Retinal pigment epithelial cell (primary cell): ENCODE measurements at regions not wholly inside any gene's neighbourhood (a gene's known extent, or its start where the extent isn't known, plus 50 kb on each side); places are given as distances from the start of the nearest gene placed in this dataset.

ENCODE experiments used
- DNase-seq: peaks from one replicate; pipeline ENCODE4 v3.0.0-alpha.2; 2010; ENCODE audit warnings: low read depth
- H3K4me3 ChIP-seq: 2 replicates; pipeline ENCODE4 v1.5.1; 2011; ENCODE audit warnings: mild to moderate bottlenecking, low read length, control low read depth, moderate library complexity
- TF ChIP-seq, protein P1 (sequence below): conservative IDR thresholded peaks from 2 replicates; pipeline ENCODE4 v1.5.1; 2011; ENCODE audit warnings: low read depth, low read length, control low read depth, inconsistent platforms

DNA sequence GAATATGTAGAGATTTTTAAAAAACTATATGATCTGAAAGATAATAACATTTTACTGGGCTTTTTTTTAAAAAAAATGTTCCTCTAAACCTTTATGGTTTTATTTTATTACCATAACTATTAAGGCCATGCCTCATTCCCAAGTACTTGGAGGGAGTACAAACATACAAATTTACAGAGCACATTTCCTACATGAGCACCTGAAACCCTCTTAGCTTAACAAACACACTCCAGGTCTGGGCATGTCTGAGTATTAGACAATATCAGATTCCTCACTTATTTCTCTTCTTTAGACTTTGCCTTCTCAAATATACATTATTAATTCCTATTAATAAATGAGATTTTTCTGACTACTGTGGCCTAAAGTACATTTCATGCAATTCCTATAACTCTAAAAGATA is 319.2 kb downstream of the SLCO4C1 start:
- no peak for DNase-seq
- TF ChIP-seq, protein P1, sequence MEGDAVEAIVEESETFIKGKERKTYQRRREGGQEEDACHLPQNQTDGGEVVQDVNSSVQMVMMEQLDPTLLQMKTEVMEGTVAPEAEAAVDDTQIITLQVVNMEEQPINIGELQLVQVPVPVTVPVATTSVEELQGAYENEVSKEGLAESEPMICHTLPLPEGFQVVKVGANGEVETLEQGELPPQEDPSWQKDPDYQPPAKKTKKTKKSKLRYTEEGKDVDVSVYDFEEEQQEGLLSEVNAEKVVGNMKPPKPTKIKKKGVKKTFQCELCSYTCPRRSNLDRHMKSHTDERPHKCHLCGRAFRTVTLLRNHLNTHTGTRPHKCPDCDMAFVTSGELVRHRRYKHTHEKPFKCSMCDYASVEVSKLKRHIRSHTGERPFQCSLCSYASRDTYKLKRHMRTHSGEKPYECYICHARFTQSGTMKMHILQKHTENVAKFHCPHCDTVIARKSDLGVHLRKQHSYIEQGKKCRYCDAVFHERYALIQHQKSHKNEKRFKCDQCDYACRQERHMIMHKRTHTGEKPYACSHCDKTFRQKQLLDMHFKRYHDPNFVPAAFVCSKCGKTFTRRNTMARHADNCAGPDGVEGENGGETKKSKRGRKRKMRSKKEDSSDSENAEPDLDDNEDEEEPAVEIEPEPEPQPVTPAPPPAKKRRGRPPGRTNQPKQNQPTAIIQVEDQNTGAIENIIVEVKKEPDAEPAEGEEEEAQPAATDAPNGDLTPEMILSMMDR = no peak
- H3K4me3 ChIP-seq = no peak overlapping the region

DNA sequence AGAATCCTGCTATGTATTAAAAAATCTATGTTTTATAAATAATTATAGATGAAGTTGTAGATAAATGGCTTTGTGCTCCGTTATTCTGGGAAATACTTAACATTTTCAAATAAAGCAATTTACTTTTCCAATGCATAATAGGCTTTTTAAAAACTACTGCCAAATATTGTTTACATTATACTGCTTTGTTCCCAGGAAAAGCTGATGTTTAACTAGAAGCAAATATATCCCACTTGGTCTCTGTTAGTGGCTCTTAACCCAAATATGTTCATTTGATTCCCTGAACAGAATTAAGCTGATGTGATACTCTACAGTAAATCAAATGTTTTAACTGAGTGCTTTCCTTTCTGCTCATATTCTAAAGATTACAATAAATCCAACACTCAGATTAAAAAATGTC is 326.3 kb downstream of the SLCO4C1 start:
- DNase-seq = no peak
- TF ChIP-seq, protein P1 = no peak
- no peak overlapping the region for H3K4me3 ChIP-seq

DNA sequence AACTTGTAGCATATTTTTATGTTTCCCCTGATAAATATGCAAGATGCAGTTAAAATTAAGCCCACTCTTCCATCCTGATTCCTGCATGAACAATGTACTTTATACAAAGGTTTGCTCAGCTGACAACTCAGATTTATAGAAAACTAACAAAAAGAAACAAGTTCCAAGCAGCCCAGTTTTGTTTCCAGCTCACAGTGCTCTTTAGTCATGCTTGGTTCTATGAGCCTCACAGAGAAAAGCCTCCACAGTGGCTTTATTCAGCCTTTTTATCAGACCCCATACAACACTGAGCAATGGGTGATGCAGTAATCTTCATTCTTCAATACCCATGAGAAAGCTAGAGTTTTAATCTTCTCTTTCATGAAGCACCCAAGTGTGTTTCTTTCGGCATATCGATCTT is 329.6 kb downstream of the SLCO4C1 start:
- no peak overlapping the region for H3K4me3 ChIP-seq
- TF ChIP-seq, protein P1 = no peak
- DNase-seq = no peak

DNA sequence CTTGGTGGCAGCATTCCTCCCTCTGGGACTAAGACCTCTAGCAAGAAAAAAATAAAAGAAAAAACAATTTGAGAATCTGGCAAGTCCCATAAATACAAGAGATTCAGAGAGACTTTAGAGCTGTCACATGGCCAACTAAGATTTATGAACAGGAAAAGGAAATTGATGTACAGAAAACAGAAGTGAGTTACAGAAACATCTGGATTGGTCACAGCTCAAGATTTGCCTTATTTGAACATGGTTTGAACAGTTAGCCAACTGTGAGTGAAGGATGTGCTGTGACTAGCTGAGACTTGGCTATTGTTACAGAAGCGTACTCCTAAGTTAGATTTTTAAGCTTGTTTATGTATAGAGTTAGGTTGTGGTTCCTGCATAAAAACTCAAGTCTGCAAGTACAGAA is 340.2 kb downstream of the SLCO4C1 start:
- DNase-seq = no peak
- TF ChIP-seq, protein P1 = no peak
- H3K4me3 ChIP-seq = no peak overlapping the region

DNA sequence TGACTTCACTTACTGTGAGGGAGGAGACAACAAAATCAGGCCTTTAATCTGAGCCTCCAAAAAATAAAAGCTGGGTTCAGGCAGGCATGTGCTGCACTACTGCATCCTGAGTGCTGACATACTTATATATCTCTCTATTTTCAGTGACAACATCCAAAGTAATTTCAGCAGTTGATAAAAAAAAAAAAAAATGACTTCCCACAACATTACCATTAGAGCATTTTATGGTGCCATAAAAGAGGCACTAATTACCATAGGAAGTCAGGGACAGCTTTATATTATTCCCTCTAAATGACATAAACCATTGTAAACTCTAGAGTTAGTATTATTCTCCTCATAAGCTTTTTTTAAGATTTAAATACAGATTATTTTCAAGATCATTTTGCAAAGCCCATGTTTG is 346.1 kb downstream of the SLCO4C1 start:
- TF ChIP-seq, protein P1 = no peak
- H3K4me3 ChIP-seq = no peak overlapping the region
- DNase-seq = no peak

DNA sequence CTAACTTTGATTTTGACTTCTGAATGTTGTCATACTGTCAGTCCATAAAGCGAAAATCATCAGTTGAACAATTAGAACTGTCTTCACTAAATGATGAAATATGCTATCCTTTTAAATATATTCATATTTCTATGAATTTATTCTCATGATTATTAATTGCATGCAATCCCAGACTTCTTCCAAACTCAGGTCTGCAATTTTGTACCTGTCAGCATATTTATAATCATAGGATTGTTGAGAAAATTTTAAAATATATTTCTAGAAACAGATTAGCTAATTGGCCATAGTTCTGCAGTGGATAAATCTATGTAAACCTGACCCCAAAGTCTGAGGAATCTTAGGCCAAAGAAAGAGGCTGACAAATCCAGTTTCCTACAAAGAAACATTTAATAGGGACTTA is 347.5 kb downstream of the SLCO4C1 start:
- TF ChIP-seq, protein P1 = no peak
- no peak for DNase-seq
- no peak overlapping the region for H3K4me3 ChIP-seq

DNA sequence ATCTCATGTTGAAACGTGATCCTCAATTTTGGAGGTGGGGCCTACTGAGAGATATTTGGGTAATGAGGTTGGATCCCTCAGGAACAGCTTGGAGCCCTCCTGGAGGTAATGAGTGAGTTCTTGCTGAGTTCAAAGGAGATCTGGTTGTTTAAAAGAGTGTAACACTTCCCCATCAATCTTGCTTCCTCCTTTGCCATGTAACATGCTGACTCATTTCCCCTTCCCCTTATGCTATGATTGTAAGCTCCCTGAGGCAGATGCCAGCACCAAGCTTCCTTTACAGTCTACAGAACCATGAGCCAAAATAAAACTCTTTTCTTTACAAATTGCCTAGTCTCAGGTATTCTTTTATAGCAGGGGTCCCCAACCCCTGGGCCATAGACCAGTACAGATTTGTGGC is 352.3 kb downstream of the SLCO4C1 start:
- no peak for DNase-seq
- H3K4me3 ChIP-seq = no peak overlapping the region

More for the DNA sequence above, 352.3 kb downstream of the SLCO4C1 start:
- TF ChIP-seq, protein P1 = no peak
